ENCODE measurements at regions not wholly inside any gene's neighbourhood (a gene's known extent, or its start where the extent isn't known, plus 50 kb on each side); places are given as distances from the start of the nearest gene placed in this dataset.

DNA sequence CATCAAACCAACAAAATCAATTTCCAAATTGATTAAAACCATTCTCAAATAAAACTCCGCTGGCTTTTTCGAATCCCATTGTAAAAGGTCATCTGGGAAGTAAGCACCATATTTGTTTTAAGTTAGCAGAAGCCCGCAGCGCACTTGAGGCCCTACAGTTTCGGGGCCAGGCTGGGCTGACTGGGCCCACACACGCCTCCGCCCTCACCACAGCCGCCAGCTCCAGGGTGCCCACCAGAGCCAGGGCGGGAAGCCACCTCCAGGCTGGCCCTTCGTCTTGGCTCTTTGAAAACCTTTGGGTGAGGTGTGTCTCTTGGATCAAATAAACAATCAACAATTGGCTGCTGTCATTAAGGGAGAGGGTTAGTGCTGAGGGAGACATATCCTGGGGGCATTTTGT, 133.3 kb downstream of the SOX1 start:
- DNase-seq: no peak
- 67% methylated on average over 5 of the region's 10 CpGs for WGBS (ENCODE audit: insufficient coverage)

DNA sequence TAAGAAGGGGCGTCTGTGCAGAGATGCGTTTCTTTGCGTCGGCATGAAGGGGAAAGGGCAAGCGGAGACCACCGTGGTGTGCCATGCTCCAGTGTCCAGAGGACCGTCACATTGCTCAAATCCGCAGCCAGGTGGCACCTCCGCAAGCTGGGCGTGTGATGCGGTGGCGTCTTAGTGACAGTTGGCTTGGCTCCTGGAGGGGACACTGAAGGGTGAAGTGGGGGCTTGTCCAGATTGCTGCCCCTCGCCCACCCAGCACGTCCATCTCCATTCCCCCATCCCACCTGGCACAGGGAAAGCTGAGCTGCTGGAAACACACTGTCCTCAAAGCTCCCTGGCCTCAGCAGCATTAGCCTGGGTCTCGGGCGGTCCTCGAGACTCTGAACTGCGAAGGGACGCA, 135.3 kb downstream of the SOX1 start:
- WGBS (ENCODE audit: insufficient coverage): 83% methylated on average over 13 of the region's 19 CpGs
- Mint-ChIP-seq H3K27ac (no peak overlapping the region), H3K36me3 (no peaks in the 10 kb centered on the region), H3K27me3 (peaks cover 27 to 40% of the 10 kb centered on the region in 2 donors), H3K9me3 (no peaks in the 10 kb centered on the region), H3K4me3 (no peak overlapping the region), H3K4me1 (peaks cover 6 to 11% (median 7%) of the 10 kb centered on the region in 3 donors)
- Histone ChIP-seq H3K9me3 (no peaks in the 10 kb centered on the region), H3K27ac (ENCODE audit: low read length) (no peak overlapping the region), H3K36me3 (ENCODE audit: control insufficient read depth in 2 of 2, extremely low read depth in 1 of 2, insufficient read depth in 1 of 2, low read length in 1 of 2) (no peaks in the 10 kb centered on the region), H3K27me3 (replicated peaks in 1 of 2; ENCODE audit: control insufficient read depth in 2 of 2, extremely low read depth in 1 of 2, insufficient read depth in 2 of 2, low read length in 1 of 2) (peaks cover 8 to 49% of the 10 kb centered on the region in 2 experiments), H3K4me3 (ENCODE audit: control insufficient read depth in 1 of 2, extremely low read depth in 1 of 2, low read length in 1 of 2) (no peak overlapping the region), H3K4me1 (ENCODE audit: control insufficient read depth in 1 of 2, extremely low read depth in 1 of 2, insufficient read depth in 2 of 2, low read length in 2 of 2) (no peaks in the 10 kb centered on the region)
- ATAC-seq (replicated peaks in 1 of 4) (no peak), DNase-seq (no peak)
- ChIA-PET POLR2A (no interaction called here), CTCF (no interaction called here)

More for the DNA sequence above, 133.3 kb downstream of the SOX1 start:
- H3K27ac Mint-ChIP-seq: no peak overlapping the region
- no peaks in the 10 kb centered on the region for H3K9me3 Mint-ChIP-seq
- Histone ChIP-seq H3K9me3 (no peaks in the 10 kb centered on the region), H3K27me3 (replicated peaks in 1 of 2; ENCODE audit: control insufficient read depth in 2 of 2, extremely low read depth in 1 of 2, insufficient read depth in 2 of 2, low read length in 1 of 2) (peaks cover 6 to 42% of the 10 kb centered on the region in 2 experiments), H3K4me1 (ENCODE audit: control insufficient read depth in 1 of 2, extremely low read depth in 1 of 2, insufficient read depth in 2 of 2, low read length in 2 of 2) (no peaks in the 10 kb centered on the region), H3K27ac (ENCODE audit: low read length) (no peak overlapping the region), H3K36me3 (ENCODE audit: control insufficient read depth in 2 of 2, extremely low read depth in 1 of 2, insufficient read depth in 1 of 2, low read length in 1 of 2) (no peaks in the 10 kb centered on the region), H3K4me3 (ENCODE audit: control insufficient read depth in 1 of 2, extremely low read depth in 1 of 2, low read length in 1 of 2) (no peak overlapping the region)
- ChIA-PET POLR2A (no interaction called here), CTCF (no interaction called here)
- no peak overlapping the region for H3K4me3 Mint-ChIP-seq
- peaks cover 3 to 6% (median 3%) of the 10 kb centered on the region in 3 donors for H3K4me1 Mint-ChIP-seq
- no peak for ATAC-seq (replicated peaks in 1 of 4)
- H3K27me3 Mint-ChIP-seq: peaks cover 22 to 27% of the 10 kb centered on the region in 2 donors
- H3K36me3 Mint-ChIP-seq: no peaks in the 10 kb centered on the region

DNA sequence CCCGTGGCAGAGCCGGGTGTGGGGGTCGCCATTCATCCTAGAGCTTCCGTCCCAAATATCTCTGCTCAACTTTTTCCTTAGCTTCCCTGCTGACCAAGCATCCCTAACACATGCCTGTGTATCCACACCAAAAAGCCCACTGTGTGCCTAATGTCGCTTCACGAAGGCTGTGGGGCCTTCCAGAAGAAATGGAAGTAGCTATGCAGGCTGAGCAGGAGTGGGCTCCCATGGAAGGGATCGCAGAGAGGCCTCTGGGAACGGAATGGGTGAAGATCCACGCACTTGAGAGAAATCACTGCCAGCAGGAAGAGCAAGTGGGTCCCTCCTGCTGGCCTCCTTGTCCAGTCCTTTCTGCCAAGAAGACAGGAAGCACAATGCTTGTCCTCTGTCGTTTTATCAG, 136.0 kb downstream of the SOX1 start:
- WGBS (ENCODE audit: insufficient coverage): 68% methylated on average over 7 of the region's 10 CpGs

DNA sequence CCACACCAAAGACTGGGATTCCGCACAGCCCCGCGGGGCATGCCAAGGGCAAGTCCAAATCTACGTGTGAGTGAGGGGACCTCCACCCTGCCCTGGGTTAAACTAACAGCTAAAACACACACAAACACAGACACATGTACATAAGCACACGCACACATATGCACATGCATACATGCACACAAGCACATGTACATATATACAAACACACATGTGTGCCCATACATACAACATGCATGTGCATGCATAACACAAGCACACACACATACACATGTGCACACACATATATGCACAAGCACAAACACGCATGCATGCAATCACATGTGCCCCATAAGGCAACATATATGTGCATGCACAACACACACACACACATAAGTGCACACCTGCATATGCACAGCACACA, 136.7 kb downstream of the SOX1 start:
- Histone ChIP-seq H3K27ac (ENCODE audit: low read length) (no peak overlapping the region), H3K36me3 (ENCODE audit: control insufficient read depth in 2 of 2, extremely low read depth in 1 of 2, insufficient read depth in 1 of 2, low read length in 1 of 2) (no peaks in the 10 kb centered on the region), H3K4me1 (ENCODE audit: control insufficient read depth in 1 of 2, extremely low read depth in 1 of 2, insufficient read depth in 2 of 2, low read length in 2 of 2) (no peaks in the 10 kb centered on the region), H3K27me3 (replicated peaks in 1 of 2; ENCODE audit: control insufficient read depth in 2 of 2, extremely low read depth in 1 of 2, insufficient read depth in 2 of 2, low read length in 1 of 2) (peaks cover 11 to 52% of the 10 kb centered on the region in 2 experiments), H3K4me3 (ENCODE audit: control insufficient read depth in 1 of 2, extremely low read depth in 1 of 2, low read length in 1 of 2) (no peak overlapping the region), H3K9me3 (no peaks in the 10 kb centered on the region)
- peaks cover 6 to 11% (median 7%) of the 10 kb centered on the region in 3 donors for H3K4me1 Mint-ChIP-seq
- no peak overlapping the region for H3K27ac Mint-ChIP-seq
- ChIA-PET CTCF (no interaction called here), POLR2A (no interaction called here)
- no peak overlapping the region for H3K4me3 Mint-ChIP-seq
- 95% methylated on average over 6 of the region's 6 CpGs for WGBS (ENCODE audit: insufficient coverage)
- H3K36me3 Mint-ChIP-seq: no peaks in the 10 kb centered on the region
- H3K27me3 Mint-ChIP-seq: peaks cover 34 to 51% of the 10 kb centered on the region in 2 donors
- no peaks in the 10 kb centered on the region for H3K9me3 Mint-ChIP-seq
- DNase-seq (no peak), ATAC-seq (replicated peaks in 1 of 4) (no peak)

More for the DNA sequence above, 136.0 kb downstream of the SOX1 start:
- Mint-ChIP-seq H3K27ac (no peak overlapping the region), H3K36me3 (no peaks in the 10 kb centered on the region), H3K27me3 (peaks cover 31 to 46% of the 10 kb centered on the region in 2 donors), H3K4me1 (peaks cover 6 to 11% (median 7%) of the 10 kb centered on the region in 3 donors), H3K4me3 (no peak overlapping the region), H3K9me3 (no peaks in the 10 kb centered on the region)
- POLR2A ChIA-PET: no interaction called here
- H3K9me3 ChIP-seq: no peaks in the 10 kb centered on the region
- H3K4me3 ChIP-seq (ENCODE audit: control insufficient read depth in 1 of 2, extremely low read depth in 1 of 2, low read length in 1 of 2): no peak overlapping the region
- no peak overlapping the region for H3K27ac ChIP-seq (ENCODE audit: low read length)
- ATAC-seq (replicated peaks in 1 of 4) (no peak), DNase-seq (no peak)
- H3K4me1 ChIP-seq (ENCODE audit: control insufficient read depth in 1 of 2, extremely low read depth in 1 of 2, insufficient read depth in 2 of 2, low read length in 2 of 2): no peaks in the 10 kb centered on the region
- H3K27me3 ChIP-seq (replicated peaks in 1 of 2; ENCODE audit: control insufficient read depth in 2 of 2, extremely low read depth in 1 of 2, insufficient read depth in 2 of 2, low read length in 1 of 2): peaks cover 11 to 54% of the 10 kb centered on the region in 2 experiments
- CTCF ChIA-PET: no interaction called here
- no peaks in the 10 kb centered on the region for H3K36me3 ChIP-seq (ENCODE audit: control insufficient read depth in 2 of 2, extremely low read depth in 1 of 2, insufficient read depth in 1 of 2, low read length in 1 of 2)

DNA sequence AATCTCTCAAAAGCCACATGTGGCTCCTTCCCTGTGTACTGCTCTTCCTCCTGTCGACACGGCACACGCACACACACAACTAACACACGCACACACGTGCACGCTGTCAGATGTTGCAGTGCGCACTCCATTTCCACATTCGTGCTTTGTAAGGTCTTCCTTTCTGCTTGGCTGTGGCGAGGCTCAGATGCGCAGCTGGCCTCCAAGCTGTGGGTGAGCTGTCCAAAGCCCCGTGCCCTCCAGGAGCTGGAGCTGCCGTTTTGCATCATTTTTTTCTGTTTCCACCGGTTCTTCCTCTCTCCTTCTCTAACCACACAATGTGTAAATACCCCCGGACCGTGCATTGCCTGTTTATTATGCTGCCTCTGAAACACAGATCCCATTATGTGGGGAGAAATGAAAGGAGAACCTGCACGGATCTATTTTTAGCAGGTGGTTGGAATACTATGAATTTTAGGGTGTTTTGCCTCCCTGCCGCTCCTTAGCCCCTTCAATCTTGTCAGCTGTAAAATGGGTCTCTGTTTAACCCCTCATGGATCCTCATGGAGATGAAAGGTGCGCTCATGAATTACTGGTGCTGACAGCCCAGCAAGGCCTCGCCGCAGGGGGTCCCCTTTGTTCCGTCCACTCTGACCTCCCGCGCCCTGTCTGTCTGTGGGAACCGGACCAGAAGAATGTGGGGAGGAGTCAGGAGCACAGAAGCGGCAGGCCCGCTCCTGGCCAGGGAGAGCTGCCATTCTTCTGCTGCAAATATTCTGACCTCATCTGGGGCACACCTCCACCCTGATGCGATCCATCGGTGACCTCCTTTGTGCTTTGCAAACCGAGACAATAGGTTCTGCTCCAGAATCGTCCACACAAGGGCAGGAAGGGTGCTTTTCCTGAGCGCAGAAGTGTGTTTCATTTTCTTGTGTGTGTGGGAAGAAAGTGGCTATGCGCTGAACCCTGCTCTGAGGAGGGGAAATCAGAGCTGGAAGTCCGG, 137.7 kb downstream of the SOX1 start:
- no peaks in the 10 kb centered on the region for H3K9me3 Mint-ChIP-seq
- Histone ChIP-seq H3K27me3 (replicated peaks in 1 of 2; ENCODE audit: control insufficient read depth in 2 of 2, extremely low read depth in 1 of 2, insufficient read depth in 2 of 2, low read length in 1 of 2) (peaks cover 11 to 58% of the 10 kb centered on the region in 2 experiments), H3K36me3 (ENCODE audit: control insufficient read depth in 2 of 2, extremely low read depth in 1 of 2, insufficient read depth in 1 of 2, low read length in 1 of 2) (no peaks in the 10 kb centered on the region), H3K4me1 (ENCODE audit: control insufficient read depth in 1 of 2, extremely low read depth in 1 of 2, insufficient read depth in 2 of 2, low read length in 2 of 2) (no peaks in the 10 kb centered on the region), H3K27ac (ENCODE audit: low read length) (no peak overlapping the region), H3K4me3 (ENCODE audit: control insufficient read depth in 1 of 2, extremely low read depth in 1 of 2, low read length in 1 of 2) (no peak overlapping the region), H3K9me3 (no peaks in the 10 kb centered on the region)
- ChIA-PET POLR2A (no interaction called here), CTCF (no interaction called here)
- ATAC-seq (replicated peaks in 1 of 4) (no peak), DNase-seq (no peak)
- H3K36me3 Mint-ChIP-seq: no peaks in the 10 kb centered on the region
- WGBS (ENCODE audit: insufficient coverage): 27% methylated on average over 29 of the region's 33 CpGs
- no peak overlapping the region for H3K4me3 Mint-ChIP-seq
- no peak overlapping the region for H3K27ac Mint-ChIP-seq
- H3K27me3 Mint-ChIP-seq: peaks cover 37 to 52% of the 10 kb centered on the region in 2 donors
- H3K4me1 Mint-ChIP-seq: peaks cover 6 to 11% (median 7%) of the 10 kb centered on the region in 3 donors

DNA sequence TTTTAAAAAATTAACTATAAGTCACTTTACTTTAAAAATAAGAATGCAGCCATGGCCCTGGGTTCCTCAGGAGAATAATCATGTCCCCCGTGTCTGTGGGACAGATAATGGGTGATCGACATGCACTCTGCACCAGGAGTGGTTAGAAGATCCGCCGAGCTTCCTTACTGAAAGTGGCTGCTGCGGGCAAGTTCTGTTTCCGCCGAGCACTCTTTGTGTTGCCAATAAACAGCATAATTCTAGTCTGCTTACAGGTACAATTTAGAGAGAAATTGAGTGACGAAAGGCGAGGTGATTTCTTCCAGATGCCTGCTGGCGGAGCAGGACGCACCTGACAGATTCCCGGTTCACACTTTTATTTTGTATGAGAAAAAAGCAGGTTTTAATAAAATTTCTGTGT, 139.0 kb downstream of the SOX1 start:
- POLR2A ChIA-PET: interaction anchor here in 1 of 2 donors (0.6 kb wide), 1 partner anchor 400 kb away, joined by 3 read pairs; no protein-coding TSS in a partner anchor
- H3K27me3 Mint-ChIP-seq: peaks cover 37 to 51% of the 10 kb centered on the region in 2 donors
- peaks cover 6 to 11% (median 7%) of the 10 kb centered on the region in 3 donors for H3K4me1 Mint-ChIP-seq
- no peak overlapping the region for H3K27ac ChIP-seq (ENCODE audit: low read length)
- no peak overlapping the region for H3K27ac Mint-ChIP-seq
- no peaks in the 10 kb centered on the region for H3K36me3 Mint-ChIP-seq
- no peaks in the 10 kb centered on the region for H3K4me1 ChIP-seq (ENCODE audit: control insufficient read depth in 1 of 2, extremely low read depth in 1 of 2, insufficient read depth in 2 of 2, low read length in 2 of 2)
- ATAC-seq (replicated peaks in 1 of 4): no peak
- H3K36me3 ChIP-seq (ENCODE audit: control insufficient read depth in 2 of 2, extremely low read depth in 1 of 2, insufficient read depth in 1 of 2, low read length in 1 of 2): no peaks in the 10 kb centered on the region
- H3K4me3 Mint-ChIP-seq: no peak overlapping the region
- WGBS (ENCODE audit: insufficient coverage): 25% methylated on average over 4 of the region's 12 CpGs
- CTCF ChIA-PET: no interaction called here
- H3K27me3 ChIP-seq (replicated peaks in 1 of 2; ENCODE audit: control insufficient read depth in 2 of 2, extremely low read depth in 1 of 2, insufficient read depth in 2 of 2, low read length in 1 of 2): peaks cover 11 to 58% of the 10 kb centered on the region in 2 experiments
- H3K9me3 Mint-ChIP-seq: no peaks in the 10 kb centered on the region
- DNase-seq: no peak
- no peaks in the 10 kb centered on the region for H3K9me3 ChIP-seq
- no peak overlapping the region for H3K4me3 ChIP-seq (ENCODE audit: control insufficient read depth in 1 of 2, extremely low read depth in 1 of 2, low read length in 1 of 2)
